SK-N-SH treated with all-trans-retinoic acid at 6 μM for 48 hours (cell line): ENCODE measurements at regions not wholly inside any gene's neighbourhood (a gene's known extent, or its start where the extent isn't known, plus 50 kb on each side); places are given as distances from the start of the nearest gene placed in this dataset.
A peak's percentile ranks its signal among the peaks of the same experiment; 100 is the strongest.

Experiments
- ATAC-seq: fragments of 200-7000 bp; cut with Tn5 transposase; 3 replicates; pipeline ENCODE4 v1.9.1; 2020; ENCODE audit warnings: mild to moderate bottlenecking, moderate library complexity
- BACH2 ChIP-seq: fragments of 250-450 bp; sonication (Bioruptor Pico); IDR thresholded peaks from 2 replicates; pipeline ENCODE4 v1.9.0; 2021; ENCODE audit warnings: mild to moderate bottlenecking, borderline replicate concordance
- CSDC2 ChIP-seq: fragments of 250-450 bp; sonication (Bioruptor Pico); IDR thresholded peaks from 2 replicates; pipeline ENCODE4 v1.5.0; 2020; ENCODE audit warnings: mild to moderate bottlenecking, moderate library complexity
- ESRRG ChIP-seq: fragments of 250-450 bp; sonication (Bioruptor Pico); IDR thresholded peaks from 2 replicates; pipeline ENCODE4 v1.6.1; 2021; ENCODE audit warnings: mild to moderate bottlenecking
- GLIS3 ChIP-seq: fragments of 250-450 bp; sonication (Bioruptor Pico); IDR thresholded peaks from 2 replicates; pipeline ENCODE4 v1.5.0; 2020; ENCODE audit warnings: mild to moderate bottlenecking, moderate library complexity
- ISL1 ChIP-seq: fragments of 250-450 bp; sonication (Bioruptor Pico); IDR thresholded peaks from 2 replicates; pipeline ENCODE4 v2.1.2; 2022; ENCODE audit warnings: mild to moderate bottlenecking, moderate library complexity
- OSR1 ChIP-seq: fragments of 250-450 bp; sonication (Bioruptor Pico); IDR thresholded peaks from 2 replicates; pipeline ENCODE4 v1.8.0; 2022; ENCODE audit warnings: moderate library complexity, mild to moderate bottlenecking, inconsistent platforms
- PATZ1 ChIP-seq: fragments of 250-450 bp; sonication (Bioruptor Pico); IDR thresholded peaks from 2 replicates; pipeline ENCODE4 v1.8.0; 2020; ENCODE audit warnings: mild to moderate bottlenecking, moderate library complexity, borderline replicate concordance
- POU6F1 ChIP-seq: fragments of 250-450 bp; sonication (Bioruptor Pico); IDR thresholded peaks from 2 replicates; pipeline ENCODE4 v1.8.0; 2021; ENCODE audit warnings: low read depth, mild to moderate bottlenecking, moderate library complexity, borderline replicate concordance
- PPARA ChIP-seq: fragments of 250-450 bp; sonication (Bioruptor Pico); IDR thresholded peaks from 2 replicates; pipeline ENCODE4 v1.5.0; 2020; ENCODE audit warnings: mild to moderate bottlenecking, borderline replicate concordance
- RARB ChIP-seq: fragments of 250-450 bp; sonication (Bioruptor Pico); IDR thresholded peaks from 2 replicates; pipeline ENCODE4 v1.8.0; 2021; ENCODE audit warnings: mild to moderate bottlenecking, moderate library complexity
- SNAI2 ChIP-seq: fragments of 250-450 bp; sonication (Bioruptor Pico); IDR thresholded peaks from 2 replicates; pipeline ENCODE4 v1.5.0; 2020; ENCODE audit warnings: mild to moderate bottlenecking, moderate library complexity
- TCF4 ChIP-seq: fragments of 250-450 bp; sonication (Bioruptor Pico); IDR thresholded peaks from 2 replicates; pipeline ENCODE4 v1.8.0; 2021; ENCODE audit warnings: mild to moderate bottlenecking, moderate library complexity, borderline replicate concordance
- TOX ChIP-seq: fragments of 250-450 bp; sonication (Bioruptor Pico); IDR thresholded peaks from 2 replicates; pipeline ENCODE4 v1.8.0; 2021; ENCODE audit warnings: mild to moderate bottlenecking, moderate library complexity, borderline replicate concordance
- TSHZ2 ChIP-seq: fragments of 250-450 bp; sonication (Bioruptor Pico); IDR thresholded peaks from 2 replicates; pipeline ENCODE4 v1.5.0; 2020; ENCODE audit warnings: mild to moderate bottlenecking, moderate library complexity
- ZC3H10 ChIP-seq: fragments of 250-450 bp; sonication (Bioruptor Pico); IDR thresholded peaks from 2 replicates; pipeline ENCODE4 v1.5.1; 2021; ENCODE audit warnings: mild to moderate bottlenecking, moderate library complexity
- ZFP3 ChIP-seq: fragments of 250-450 bp; sonication (Bioruptor Pico); IDR thresholded peaks from 2 replicates; pipeline ENCODE4 v1.5.0; 2020; ENCODE audit warnings: mild to moderate bottlenecking, moderate library complexity
- ZFP30 ChIP-seq: fragments of 450-650 bp; formaldehyde crosslinking; IDR thresholded peaks from 2 replicates; pipeline ENCODE4 v1.5.0; 2022; ENCODE audit warnings: mild to moderate bottlenecking, moderate library complexity
- ZNF565 ChIP-seq: fragments of 450-650 bp; formaldehyde crosslinking; conservative IDR thresholded peaks from 2 replicates; pipeline ENCODE4 v1.5.0; 2020; ENCODE audit warnings: low read depth, mild to moderate bottlenecking, moderate library complexity
- ZNF70 ChIP-seq: fragments of 450-650 bp; formaldehyde crosslinking; IDR thresholded peaks from 2 replicates; pipeline ENCODE4 v1.5.0; 2020; ENCODE audit warnings: mild to moderate bottlenecking, moderate library complexity
- ZNF8 ChIP-seq: fragments of 450-650 bp; formaldehyde crosslinking; IDR thresholded peaks from 2 replicates; pipeline ENCODE4 v1.5.0; 2020; ENCODE audit warnings: mild to moderate bottlenecking, moderate library complexity
- TF ChIP-seq, protein P1 (sequence below): fragments of 250-450 bp; sonication (Bioruptor Pico); IDR thresholded peaks from 2 replicates; pipeline ENCODE4 v1.5.1; 2021; ENCODE audit warnings: mild to moderate bottlenecking, moderate library complexity

DNA sequence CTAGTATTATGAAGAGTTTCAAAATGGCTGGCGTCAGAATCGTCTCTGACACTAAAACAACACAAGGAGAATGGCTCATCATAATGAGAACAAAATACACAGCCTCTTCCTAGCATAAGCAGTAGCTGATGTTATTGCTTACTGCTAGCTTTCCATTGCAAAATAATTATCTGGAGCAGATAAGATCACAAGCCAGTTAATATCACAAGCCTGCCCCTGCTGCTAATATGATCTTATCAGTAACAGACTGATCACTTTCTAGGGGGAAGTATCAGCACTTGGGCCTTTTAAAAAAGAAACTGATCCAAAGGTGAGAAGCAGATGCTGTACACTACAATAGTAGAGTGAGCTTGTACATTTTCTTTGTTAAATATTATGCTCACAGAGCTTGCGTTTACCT is 554.8 kb upstream of the PABPC4L start:
- ATAC-seq = no peak

DNA sequence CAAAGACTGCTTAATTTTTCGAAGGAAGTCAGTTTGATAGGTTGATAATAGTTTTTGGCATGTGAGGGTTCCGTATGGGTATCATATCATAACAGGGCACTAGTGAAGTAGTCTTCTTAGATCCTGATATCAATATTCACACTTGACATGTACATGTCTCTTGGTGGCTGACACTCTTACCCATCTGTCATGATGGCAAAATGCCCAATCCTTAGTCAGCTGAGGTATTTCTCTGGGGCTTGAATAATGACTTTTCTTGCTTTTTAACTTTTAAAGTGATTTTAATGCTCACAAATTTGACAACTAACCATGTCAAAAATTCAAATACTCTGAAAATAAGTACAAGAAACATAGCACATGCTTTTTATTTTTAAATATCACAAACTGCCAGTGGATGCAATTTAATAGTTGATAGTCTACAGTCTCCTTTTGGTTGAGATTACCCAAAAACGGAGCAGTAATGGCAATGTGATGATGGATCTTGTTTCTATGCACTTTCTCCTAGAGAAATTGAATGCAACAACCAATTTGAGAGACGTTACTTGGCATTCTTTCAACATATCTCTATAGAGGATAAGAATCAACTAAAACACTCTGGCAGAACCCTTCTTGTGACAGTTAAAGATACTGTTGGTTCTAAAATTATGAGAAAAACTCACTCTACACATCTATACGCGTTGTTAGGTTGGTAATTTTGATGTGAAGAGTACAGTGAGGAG is 552.9 kb upstream of the PABPC4L start:
- TF ChIP-seq PPARA (CRISPR knock-in tag) = no peak
- no peak for TF ChIP-seq ZNF565
- peak; percentile 65; the same call in 1 of the 2 replicates for TF ChIP-seq TOX (CRISPR knock-in tag)
- TF ChIP-seq ZC3H10 (CRISPR knock-in tag) = 0 out of 2 replicates have a peak, but pooled peaks have one; percentile 18
- TF ChIP-seq ISL1 (CRISPR knock-in tag) = no peak
- ATAC-seq = peak; percentile 28; the same call in 1 of the 3 replicates

More for the DNA sequence above, 554.8 kb upstream of the PABPC4L start:
- TF ChIP-seq ZC3H10 (CRISPR knock-in tag) (no peak), TSHZ2 (CRISPR knock-in tag) (no peak), ZNF70 (no peak), ISL1 (CRISPR knock-in tag) (no peak), ZNF8 (CRISPR knock-in tag) (no peak), ZFP30 (CRISPR knock-in tag) (no peak), SNAI2 (CRISPR knock-in tag) (no peak), GLIS3 (no peak), PPARA (CRISPR knock-in tag) (no peak), PATZ1 (no peak), RARB (CRISPR knock-in tag) (no peak), ZNF565 (no peak), ESRRG (no peak), POU6F1 (CRISPR knock-in tag) (no peak), TOX (CRISPR knock-in tag) (no peak), ZFP3 (CRISPR knock-in tag) (no peak)
- TF ChIP-seq, protein P1, sequence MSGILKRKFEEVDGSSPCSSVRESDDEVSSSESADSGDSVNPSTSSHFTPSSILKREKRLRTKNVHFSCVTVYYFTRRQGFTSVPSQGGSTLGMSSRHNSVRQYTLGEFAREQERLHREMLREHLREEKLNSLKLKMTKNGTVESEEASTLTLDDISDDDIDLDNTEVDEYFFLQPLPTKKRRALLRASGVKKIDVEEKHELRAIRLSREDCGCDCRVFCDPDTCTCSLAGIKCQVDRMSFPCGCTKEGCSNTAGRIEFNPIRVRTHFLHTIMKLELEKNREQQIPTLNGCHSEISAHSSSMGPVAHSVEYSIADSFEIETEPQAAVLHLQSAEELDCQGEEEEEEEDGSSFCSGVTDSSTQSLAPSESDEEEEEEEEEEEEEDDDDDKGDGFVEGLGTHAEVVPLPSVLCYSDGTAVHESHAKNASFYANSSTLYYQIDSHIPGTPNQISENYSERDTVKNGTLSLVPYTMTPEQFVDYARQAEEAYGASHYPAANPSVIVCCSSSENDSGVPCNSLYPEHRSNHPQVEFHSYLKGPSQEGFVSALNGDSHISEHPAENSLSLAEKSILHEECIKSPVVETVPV = no peak

DNA sequence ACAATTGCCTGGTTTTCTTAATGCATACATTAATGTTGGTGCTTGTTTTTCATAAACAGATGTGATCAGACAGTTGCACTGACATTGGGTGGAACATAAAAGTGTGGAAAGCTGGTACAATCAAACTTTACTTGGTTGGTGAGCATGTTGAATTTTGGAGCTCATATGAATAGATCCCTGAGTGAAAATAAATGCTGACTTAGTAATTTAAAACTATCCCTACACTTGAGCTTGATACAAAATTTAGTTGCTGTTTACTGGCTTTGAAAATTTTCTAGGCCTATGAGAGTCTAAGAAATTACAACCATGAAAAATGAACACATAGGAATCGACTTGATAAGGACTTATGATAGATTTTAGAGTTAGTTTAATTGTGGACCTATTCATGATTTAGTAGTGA is 551.8 kb upstream of the PABPC4L start:
- no peak for ATAC-seq
- TF ChIP-seq OSR1 (CRISPR knock-in tag) (no peak), ZC3H10 (CRISPR knock-in tag) (no peak), POU6F1 (CRISPR knock-in tag) (no peak), TOX (CRISPR knock-in tag) (no peak), ZFP30 (CRISPR knock-in tag) (no peak), BACH2 (no peak), PATZ1 (no peak), SNAI2 (CRISPR knock-in tag) (no peak), TCF4 (no peak), CSDC2 (CRISPR knock-in tag) (no peak), ZNF8 (CRISPR knock-in tag) (no peak)
